CD4-positive, alpha-beta memory T cell (primary cell): ENCODE measurements at regions not wholly inside any gene's neighbourhood (a gene's known extent, or its start where the extent isn't known, plus 50 kb on each side); places are given as distances from the start of the nearest gene placed in this dataset.
"Not testable (repeated sequence)": the region's sequence is repeated elsewhere in the genome, so short reads cannot be mapped to it uniquely, and the experiment has no call there.

ENCODE experiments used
- CTCF ChIA-PET: fragments of 350-600 bp; sonication (Branson Sonifier 250); formaldehyde crosslinking; loops from one replicate; lab custom pipeline; 2021; ENCODE audit warnings: inconsistent platforms; ENCODE audit not compliant: partially characterized antibody; lab: Charles Lee
- POLR2A ChIA-PET: fragments of 350-600 bp; sonication (Branson Sonifier 250); formaldehyde crosslinking; loops from one replicate; lab custom pipeline; 2021; ENCODE audit not compliant: partially characterized antibody; lab: Charles Lee
- DNase-seq, 5 donors: peaks; one replicate each; pipeline versions ENCODE4 v3.0.0 to v3.0.0-alpha.2; 2020 to 2022; ENCODE audit warnings: mixed read lengths in 1 of 5
- H3K27ac ChIP-seq: one replicate; pipeline ENCODE4 v1.7.0; 2013; ENCODE audit warnings: low read depth, low read length
- H3K27me3 ChIP-seq: 2 replicates; pipeline ENCODE4 v1.7.0; 2013; ENCODE audit warnings: mild to moderate bottlenecking, low read length, moderate library complexity; ENCODE audit not compliant: insufficient read depth
- H3K36me3 ChIP-seq: 2 replicates; pipeline ENCODE4 v1.7.0; 2013; ENCODE audit warnings: mild to moderate bottlenecking, low read length, moderate library complexity; ENCODE audit not compliant: insufficient read depth
- H3K4me1 ChIP-seq: 2 replicates; pipeline ENCODE4 v1.7.0; 2013; ENCODE audit warnings: mild to moderate bottlenecking, low read length, moderate library complexity; ENCODE audit not compliant: insufficient read depth
- H3K4me3 ChIP-seq, 2 donors: one replicate each; pipeline ENCODE4 v1.7.0; 2013; ENCODE audit warnings: low read length in 2 of 2, mild to moderate bottlenecking in 1 of 2
- H3K9me3 ChIP-seq, 2 donors: one replicate each; pipeline ENCODE4 v1.7.0; 2013; ENCODE audit warnings: low read length in 2 of 2, control low read depth in 1 of 2; ENCODE audit not compliant: control insufficient read depth in 1 of 2
- H3K27ac Mint-ChIP-seq, 7 donors: one replicate each; pipeline ENCODE4 v1.8.0; 2020 to 2021; ENCODE audit warnings: mixed read lengths in 7 of 7, mild to moderate bottlenecking in 6 of 7, inconsistent platforms in 3 of 7, moderate library complexity in 3 of 7
- H3K27me3 Mint-ChIP-seq, 2 donors: one replicate each; pipeline ENCODE4 v1.8.0; 2020 to 2021; ENCODE audit warnings: mixed read lengths in 2 of 2
- H3K36me3 Mint-ChIP-seq, 2 donors: one replicate each; pipeline ENCODE4 v1.8.0; 2020 to 2021; ENCODE audit warnings: mixed read lengths in 2 of 2, inconsistent platforms in 1 of 2, mild to moderate bottlenecking in 1 of 2
- H3K4me1 Mint-ChIP-seq, 4 donors: one replicate each; pipeline ENCODE4 v1.8.0; 2020 to 2021; ENCODE audit warnings: mixed read lengths in 4 of 4, mild to moderate bottlenecking in 1 of 4
- H3K4me3 Mint-ChIP-seq, 8 donors: one replicate each; pipeline ENCODE4 v1.8.0; 2020 to 2021; ENCODE audit warnings: mixed read lengths in 8 of 8, mild to moderate bottlenecking in 7 of 8, moderate library complexity in 6 of 8, inconsistent platforms in 3 of 8
- H3K9me3 Mint-ChIP-seq, 8 donors: one replicate each; pipeline ENCODE4 v1.8.0; 2020 to 2021; ENCODE audit warnings: mixed read lengths in 8 of 8, mild to moderate bottlenecking in 5 of 8, inconsistent platforms in 3 of 8, moderate library complexity in 1 of 8
- intact Hi-C: fragments of 100-400 bp; cut with micrococcal nuclease; formaldehyde crosslinking; loops from one replicate; pipeline ENCODE4 v1.15.1; 2023

- Mint-ChIP-seq H3K27me3 (no peaks in the 10 kb centered on the region), H3K9me3 (peaks cover 0 to 4% (median 2%) of the 10 kb centered on the region in 8 donors)
These were observed 255.4 kb downstream of the ARPP21 start for GRCh38 chr3:35894735-35895134.

GRCh38 chr3:35899245-35899644, 259.9 kb downstream of the ARPP21 start:
- no peak overlapping the region for H3K27ac ChIP-seq
- intact Hi-C loops: no loop called here

More at GRCh38 chr3:35894735-35895134, 255.4 kb downstream of the ARPP21 start:
- Mint-ChIP-seq H3K4me1 (no peaks in the 10 kb centered on the region), H3K4me3 (no peak overlapping the region), H3K27ac (no peak overlapping the region), H3K36me3 (no peaks in the 10 kb centered on the region)
- H3K4me1 ChIP-seq: no peaks in the 10 kb centered on the region
- H3K36me3 ChIP-seq: no peaks in the 10 kb centered on the region
- ChIA-PET CTCF (no interaction called here), POLR2A (no interaction called here)
- no peaks in the 10 kb centered on the region for H3K9me3 ChIP-seq
- no peaks in the 10 kb centered on the region for H3K27me3 ChIP-seq
- DNase-seq: no peak
- no peak overlapping the region for H3K4me3 ChIP-seq
- H3K27ac ChIP-seq: no peak overlapping the region
- intact Hi-C loops: no loop called here

GRCh38 chr3:35900079-35900478, 260.8 kb downstream of the ARPP21 start:
- Mint-ChIP-seq H3K4me3 (no peak overlapping the region), H3K27me3 (peaks cover 0 to 2% of the 10 kb centered on the region in 2 donors), H3K36me3 (no peaks in the 10 kb centered on the region), H3K9me3 (peaks cover 0 to 4% (median 0%) of the 10 kb centered on the region in 8 donors), H3K4me1 (no peaks in the 10 kb centered on the region), H3K27ac (no peak overlapping the region)
- Histone ChIP-seq H3K36me3 (no peaks in the 10 kb centered on the region), H3K27ac (no peak overlapping the region), H3K27me3 (no peaks in the 10 kb centered on the region), H3K4me1 (no peaks in the 10 kb centered on the region), H3K9me3 (no peaks in the 10 kb centered on the region), H3K4me3 (no peak overlapping the region)
- ChIA-PET POLR2A (no interaction called here), CTCF (no interaction called here)
- DNase-seq: no peak
- intact Hi-C loops: no loop called here

More at GRCh38 chr3:35899245-35899644, 259.9 kb downstream of the ARPP21 start:
- CTCF ChIA-PET: no interaction called here
- Histone ChIP-seq H3K27me3 (no peaks in the 10 kb centered on the region), H3K36me3 (no peaks in the 10 kb centered on the region), H3K4me3 (no peak overlapping the region), H3K9me3 (no peaks in the 10 kb centered on the region), H3K4me1 (no peaks in the 10 kb centered on the region)
- POLR2A ChIA-PET: no interaction called here
- Mint-ChIP-seq H3K36me3 (no peaks in the 10 kb centered on the region), H3K4me1 (no peaks in the 10 kb centered on the region), H3K27ac (no peak overlapping the region), H3K27me3 (no peaks in the 10 kb centered on the region), H3K4me3 (no peak overlapping the region), H3K9me3 (peaks cover 0 to 4% (median 0%) of the 10 kb centered on the region in 8 donors)
- DNase-seq: no peak

GRCh38 chr3:35908366-35909232, 269.3 kb downstream of the ARPP21 start:
- Histone ChIP-seq H3K4me1 (no peaks in the 10 kb centered on the region), H3K27me3 (no peaks in the 10 kb centered on the region), H3K36me3 (no peaks in the 10 kb centered on the region), H3K27ac (no peak overlapping the region), H3K4me3 (no peak overlapping the region), H3K9me3 (no peaks in the 10 kb centered on the region)
- Mint-ChIP-seq H3K27ac (peak overlapping the region in 1 of 7 donors; percentile 62), H3K9me3 (no peaks in the 10 kb centered on the region), H3K27me3 (peaks cover 0 to 2% of the 10 kb centered on the region in 2 donors), H3K4me1 (no peaks in the 10 kb centered on the region), H3K36me3 (no peaks in the 10 kb centered on the region), H3K4me3 (no peak overlapping the region)
- ChIA-PET CTCF (interaction anchor here (0.6 to 1.6 kb wide), 9 partner anchors 12 to 1934 kb away, joined by 3 to 7 read pairs (median 4); no protein-coding TSS in a partner anchor), POLR2A (no interaction called here)
- DNase-seq: peak in 4 of 5 donors; percentile 0 to 15 (median 5)
- intact Hi-C loops: no loop called here

- Mint-ChIP-seq H3K4me3 (no peak overlapping the region), H3K36me3 (no peaks in the 10 kb centered on the region), H3K9me3 (peaks cover 0 to 15% (median 6%) of the 10 kb centered on the region in 8 donors), H3K27me3 (peaks cover 0 to 4% of the 10 kb centered on the region in 2 donors), H3K4me1 (no peaks in the 10 kb centered on the region), H3K27ac (no peak overlapping the region)
- intact Hi-C loops: no loop called here
- no peak overlapping the region for H3K4me3 ChIP-seq
- no peak for DNase-seq
- H3K36me3 ChIP-seq: no peaks in the 10 kb centered on the region
- ChIA-PET POLR2A (no interaction called here), CTCF (no interaction called here)
- no peak overlapping the region for H3K27ac ChIP-seq
- no peaks in the 10 kb centered on the region for H3K4me1 ChIP-seq
- no peaks in the 10 kb centered on the region for H3K27me3 ChIP-seq
- H3K9me3 ChIP-seq: no peaks in the 10 kb centered on the region
These were observed 279.8 kb downstream of the ARPP21 start for GRCh38 chr3:35919160-35919559.

GRCh38 chr3:35921718-35922117, 282.4 kb downstream of the ARPP21 start:
- CTCF ChIA-PET: no interaction called here
- no peaks in the 10 kb centered on the region for H3K4me1 Mint-ChIP-seq
- POLR2A ChIA-PET: no interaction called here

GRCh38 chr3:35924070-35924469, 284.7 kb downstream of the ARPP21 start:
- DNase-seq: not testable (repeated sequence)

More at GRCh38 chr3:35921718-35922117, 282.4 kb downstream of the ARPP21 start:
- no peaks in the 10 kb centered on the region for H3K36me3 ChIP-seq
- no peaks in the 10 kb centered on the region for H3K4me1 ChIP-seq
- no peaks in the 10 kb centered on the region for H3K27me3 ChIP-seq
- no peak overlapping the region for H3K4me3 ChIP-seq
- peaks cover 0 to 15% (median 7%) of the 10 kb centered on the region in 8 donors for H3K9me3 Mint-ChIP-seq
- H3K27ac Mint-ChIP-seq: no peak overlapping the region
- peaks cover 0 to 4% of the 10 kb centered on the region in 2 donors for H3K27me3 Mint-ChIP-seq
- H3K4me3 Mint-ChIP-seq: no peak overlapping the region
- H3K9me3 ChIP-seq: no peaks in the 10 kb centered on the region
- intact Hi-C loops: no loop called here
- no peak for DNase-seq
- H3K36me3 Mint-ChIP-seq: no peaks in the 10 kb centered on the region
- no peak overlapping the region for H3K27ac ChIP-seq

More at GRCh38 chr3:35924070-35924469, 284.7 kb downstream of the ARPP21 start:
- intact Hi-C loops, H3K27me3 ChIP-seq, H3K4me1 ChIP-seq, H3K27ac ChIP-seq, H3K27ac Mint-ChIP-seq, H3K9me3 ChIP-seq, H3K27me3 Mint-ChIP-seq, H3K4me1 Mint-ChIP-seq, H3K4me3 ChIP-seq, H3K36me3 ChIP-seq, POLR2A ChIA-PET, H3K36me3 Mint-ChIP-seq, H3K4me3 Mint-ChIP-seq: not testable (repeated sequence)
- CTCF ChIA-PET: interaction anchor here (0.6 to 1.6 kb wide), 2 partner anchors 15 to 16 kb away, joined by 3 to 7 read pairs; no protein-coding TSS in a partner anchor
- H3K9me3 Mint-ChIP-seq: peaks cover 0 to 15% (median 7%) of the 10 kb centered on the region in 8 donors
